Neuronal stem cell (in vitro differentiated cells): ENCODE measurements at regions not wholly inside any gene's neighbourhood (a gene's known extent, or its start where the extent isn't known, plus 50 kb on each side); places are given as distances from the start of the nearest gene placed in this dataset.

ENCODE experiments used
- DNase-seq: peaks from one replicate; pipeline ENCODE4 v3.0.0-alpha.2; 2013; ENCODE audit warnings: low spot score
- H2AFZ ChIP-seq: one replicate; pipeline ENCODE4 v1.6.1; 2013; ENCODE audit warnings: mild to moderate bottlenecking, low read length, inconsistent platforms
- H2AK5ac ChIP-seq: 2 replicates; pipeline ENCODE4 v1.6.1; 2013; ENCODE audit warnings: low read depth, mild to moderate bottlenecking, inconsistent platforms, low read length, moderate library complexity, mixed read lengths
- H2BK120ac ChIP-seq: 2 replicates; pipeline ENCODE4 v1.6.1; 2013; ENCODE audit warnings: low read depth, mild to moderate bottlenecking, inconsistent platforms, low read length, moderate library complexity, mixed read lengths
- H2BK12ac ChIP-seq: one replicate; pipeline ENCODE4 v1.6.1; 2013; ENCODE audit warnings: low read length, inconsistent platforms
- H2BK15ac ChIP-seq: 2 replicates; pipeline ENCODE4 v1.6.1; 2013; ENCODE audit warnings: mild to moderate bottlenecking, low read length, inconsistent platforms, mixed read lengths
- H2BK5ac ChIP-seq: one replicate; pipeline ENCODE4 v1.6.1; 2013; ENCODE audit warnings: inconsistent platforms, mild to moderate bottlenecking, low read length, moderate library complexity
- H3K14ac ChIP-seq: one replicate; pipeline ENCODE4 v1.6.1; 2013; ENCODE audit warnings: low read length, inconsistent platforms
- H3K18ac ChIP-seq: 2 replicates; pipeline ENCODE4 v1.6.1; 2013; ENCODE audit warnings: low read length, inconsistent platforms
- H3K23ac ChIP-seq: 2 replicates; pipeline ENCODE4 v1.6.1; 2013; ENCODE audit warnings: low read depth, mild to moderate bottlenecking, mixed read lengths, low read length, inconsistent platforms; ENCODE audit not compliant: poor library complexity
- H3K27ac ChIP-seq: replicated peaks from 3 replicates; pipeline ENCODE4 v1.5.1; 2013; ENCODE audit warnings: low read length, inconsistent platforms
- H3K27me3 ChIP-seq, 3 experiments: 2 replicates each; pipeline ENCODE4 v1.6.1; 2013; ENCODE audit warnings: low read length in 3 of 3, mild to moderate bottlenecking in 2 of 3, inconsistent platforms in 1 of 3, low read depth in 1 of 3, mixed read lengths in 1 of 3, moderate library complexity in 1 of 3; ENCODE audit not compliant: control insufficient read depth in 3 of 3, insufficient read depth in 3 of 3
- H3K36me3 ChIP-seq, 2 donors: replicated peaks in 1 of 2; 2 replicates each; pipeline ENCODE4 v1.6.1; 2013; ENCODE audit warnings: low read length in 2 of 2; ENCODE audit not compliant: control insufficient read depth in 2 of 2, insufficient read depth in 2 of 2
- H3K4ac ChIP-seq: 2 replicates; pipeline ENCODE4 v1.6.1; 2013; ENCODE audit warnings: inconsistent platforms, mild to moderate bottlenecking, low read length, moderate library complexity
- H3K4me1 ChIP-seq, 2 donors: 1 replicate in 1 of 2; 2 replicates in 1 of 2; pipeline ENCODE4 v1.6.1; 2013; ENCODE audit warnings: low read length in 2 of 2, low read depth in 1 of 2; ENCODE audit not compliant: control insufficient read depth in 2 of 2, insufficient read depth in 1 of 2
- H3K4me2 ChIP-seq: one replicate; pipeline ENCODE4 v1.6.1; 2013; ENCODE audit warnings: mild to moderate bottlenecking, low read length, inconsistent platforms; ENCODE audit not compliant: insufficient read depth, poor library complexity, severe bottlenecking
- H3K4me3 ChIP-seq, 2 donors: 2 replicates each; pipeline ENCODE4 v1.5.1; 2013; ENCODE audit warnings: low read length in 2 of 2, mild to moderate bottlenecking in 2 of 2, inconsistent platforms in 1 of 2, moderate library complexity in 1 of 2
- H3K79me1 ChIP-seq: one replicate; pipeline ENCODE4 v1.6.1; 2013; ENCODE audit warnings: low read depth, mild to moderate bottlenecking, inconsistent platforms, low read length, moderate library complexity
- H3K9ac ChIP-seq: one replicate; pipeline ENCODE4 v1.6.1; 2013; ENCODE audit warnings: mild to moderate bottlenecking, low read depth, low read length, inconsistent platforms; ENCODE audit not compliant: poor library complexity
- H3K9me3 ChIP-seq, 2 donors: replicated peaks in 1 of 2; 2 replicates each; pipeline versions ENCODE3 to v1.6.1; 2013; ENCODE audit warnings: low read length in 2 of 2, mild to moderate bottlenecking in 2 of 2, inconsistent platforms in 1 of 2, low read depth in 1 of 2, mixed read lengths in 1 of 2, moderate library complexity in 1 of 2; ENCODE audit not compliant: control insufficient read depth in 2 of 2, insufficient read depth in 1 of 2
- H4K8ac ChIP-seq: one replicate; pipeline ENCODE4 v1.6.1; 2013; ENCODE audit warnings: low read depth, mild to moderate bottlenecking, inconsistent platforms, low read length, moderate library complexity
- H4K91ac ChIP-seq: one replicate; pipeline ENCODE4 v1.6.1; 2013; ENCODE audit warnings: low read length, low read depth, mild to moderate bottlenecking, inconsistent platforms; ENCODE audit not compliant: poor library complexity
- WGBS, 2 donors: extraction: QIAGEN DNeasy Blood & Tissue Kit; methylation state at CpG; one replicate each; pipeline ENCODE4 v1.1.7; 2013; ENCODE audit warnings: missing lambda C conversion rate in 2 of 2, mixed read lengths in 1 of 2; ENCODE audit not compliant: insufficient read length in 2 of 2, insufficient replicate concordance in 1 of 2; ENCODE audit errors: extremely low coverage in 2 of 2; 5-methylcytosine and 5-hydroxymethylcytosine counted together

DNA sequence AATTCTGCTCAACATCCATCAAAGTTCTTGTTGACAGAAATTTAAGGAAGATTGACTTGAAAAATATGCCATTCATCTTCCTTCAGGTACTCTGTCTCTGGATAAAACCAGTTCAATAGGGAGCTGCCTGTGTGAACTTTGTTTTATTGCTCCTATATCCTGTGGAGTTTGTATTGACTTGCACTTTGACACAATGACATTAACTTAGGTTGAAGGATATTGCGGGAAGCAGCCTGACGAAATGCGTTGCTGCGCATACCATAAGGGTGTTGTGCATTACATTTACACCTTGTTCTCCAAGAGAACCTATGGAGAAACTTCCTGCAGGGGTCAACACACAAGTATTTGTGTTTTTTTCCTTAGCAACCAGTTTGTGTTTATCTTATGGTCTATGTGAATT lies 185.4 kb upstream of the GRIK2 start:
- no peak overlapping the region for H2AK5ac ChIP-seq
- no peak overlapping the region for H2BK5ac ChIP-seq
- no peak overlapping the region for H2BK12ac ChIP-seq
- H3K18ac ChIP-seq = no peak overlapping the region
- DNase-seq = no peak
- no peak overlapping the region for H4K8ac ChIP-seq
- H3K27ac ChIP-seq = no peak overlapping the region
- H3K14ac ChIP-seq = no peak overlapping the region
- H3K4me3 ChIP-seq = no peak overlapping the region
- WGBS, 2 donors = no CpG with 5 or more reads among the region's 4 CpGs
- H2BK120ac ChIP-seq = no peak overlapping the region
- H3K4me2 ChIP-seq = no peak overlapping the region
- H2BK15ac ChIP-seq = no peak overlapping the region
- H3K4ac ChIP-seq = no peak overlapping the region
- H3K27me3 ChIP-seq = no peaks in the 10 kb centered on the region
- H3K9ac ChIP-seq = no peak overlapping the region
- H3K79me1 ChIP-seq = no peaks in the 10 kb centered on the region
- no peaks in the 10 kb centered on the region for H3K36me3 ChIP-seq
- H3K23ac ChIP-seq = no peak overlapping the region
- no peaks in the 10 kb centered on the region for H3K9me3 ChIP-seq
- H4K91ac ChIP-seq = no peak overlapping the region
- H3K4me1 ChIP-seq = no peaks in the 10 kb centered on the region
- no peak overlapping the region for H2AFZ ChIP-seq

DNA sequence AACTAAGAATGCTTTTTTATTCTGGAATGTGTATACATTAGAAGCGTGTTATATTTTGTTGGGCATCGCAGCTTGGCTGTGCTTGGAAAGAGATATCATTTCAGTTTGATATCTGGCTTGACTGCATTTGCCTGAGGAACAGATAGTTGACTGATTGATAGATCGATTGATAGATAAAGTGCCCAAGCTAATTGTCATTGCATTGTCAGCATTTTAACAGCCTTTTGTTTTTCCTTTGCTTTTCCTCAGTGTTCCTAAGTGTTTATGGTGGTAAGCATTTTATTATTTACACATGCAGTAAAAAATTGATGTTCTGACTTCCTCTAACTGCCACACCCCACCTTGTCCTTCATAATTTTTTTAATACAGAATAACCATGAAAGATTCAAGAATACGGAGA lies 180.9 kb upstream of the GRIK2 start:
- H2AK5ac ChIP-seq = no peak overlapping the region
- H2BK15ac ChIP-seq = no peak overlapping the region
- no peaks in the 10 kb centered on the region for H3K4me1 ChIP-seq
- no peak for DNase-seq
- no peak overlapping the region for H3K27ac ChIP-seq
- H2BK5ac ChIP-seq = no peak overlapping the region
- no peak overlapping the region for H3K4me2 ChIP-seq
- no peaks in the 10 kb centered on the region for H3K79me1 ChIP-seq
- no peak overlapping the region for H2AFZ ChIP-seq
- no peaks in the 10 kb centered on the region for H3K27me3 ChIP-seq
- no peak overlapping the region for H3K4me3 ChIP-seq
- no peak overlapping the region for H2BK12ac ChIP-seq
- H3K14ac ChIP-seq = no peak overlapping the region
- no peak overlapping the region for H4K8ac ChIP-seq
- H3K36me3 ChIP-seq = no peaks in the 10 kb centered on the region
- no peak overlapping the region for H4K91ac ChIP-seq
- no CpG with 5 or more reads among the region's 4 CpGs for WGBS, 2 donors
- no peak overlapping the region for H3K9ac ChIP-seq
- no peak overlapping the region for H3K23ac ChIP-seq
- H3K18ac ChIP-seq = no peak overlapping the region
- no peaks in the 10 kb centered on the region for H3K9me3 ChIP-seq
- H2BK120ac ChIP-seq = no peak overlapping the region
- H3K4ac ChIP-seq = no peak overlapping the region

DNA sequence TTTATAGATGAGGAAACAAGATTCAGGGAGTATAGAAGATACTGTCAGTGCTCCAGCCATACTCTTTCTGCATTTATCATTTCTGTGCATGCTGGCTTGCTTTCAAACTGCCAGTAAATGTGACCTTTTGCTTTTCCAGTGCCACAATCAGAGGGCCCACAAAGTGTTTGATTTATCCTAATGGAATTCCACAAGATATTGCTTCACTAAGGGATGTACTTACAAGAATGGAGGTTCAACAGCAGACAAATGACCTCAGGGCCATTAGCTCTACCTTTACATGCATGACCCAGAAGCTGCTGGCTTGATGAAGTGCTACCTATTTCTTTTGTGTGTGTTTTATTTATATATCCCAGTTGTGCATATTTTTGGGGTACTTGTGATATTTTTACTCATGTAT lies 171.5 kb upstream of the GRIK2 start:
- H3K4me2 ChIP-seq = no peak overlapping the region
- no peak overlapping the region for H2AFZ ChIP-seq
- no peak overlapping the region for H3K23ac ChIP-seq
- H2BK15ac ChIP-seq = no peak overlapping the region
- H3K4ac ChIP-seq = no peak overlapping the region
- no peaks in the 10 kb centered on the region for H3K27me3 ChIP-seq
- no peak overlapping the region for H3K9ac ChIP-seq
- H2AK5ac ChIP-seq = no peak overlapping the region
- no peak overlapping the region for H4K91ac ChIP-seq
- H4K8ac ChIP-seq = no peak overlapping the region
- no peak for DNase-seq
- no peak overlapping the region for H2BK12ac ChIP-seq
- H3K36me3 ChIP-seq = no peaks in the 10 kb centered on the region
- no peak overlapping the region for H3K18ac ChIP-seq
- no peaks in the 10 kb centered on the region for H3K79me1 ChIP-seq
- H3K9me3 ChIP-seq = no peaks in the 10 kb centered on the region
- no peaks in the 10 kb centered on the region for H3K4me1 ChIP-seq
- H3K4me3 ChIP-seq = no peak overlapping the region
- H2BK120ac ChIP-seq = no peak overlapping the region
- no peak overlapping the region for H3K14ac ChIP-seq
- H3K27ac ChIP-seq = no peak overlapping the region
- H2BK5ac ChIP-seq = no peak overlapping the region

DNA sequence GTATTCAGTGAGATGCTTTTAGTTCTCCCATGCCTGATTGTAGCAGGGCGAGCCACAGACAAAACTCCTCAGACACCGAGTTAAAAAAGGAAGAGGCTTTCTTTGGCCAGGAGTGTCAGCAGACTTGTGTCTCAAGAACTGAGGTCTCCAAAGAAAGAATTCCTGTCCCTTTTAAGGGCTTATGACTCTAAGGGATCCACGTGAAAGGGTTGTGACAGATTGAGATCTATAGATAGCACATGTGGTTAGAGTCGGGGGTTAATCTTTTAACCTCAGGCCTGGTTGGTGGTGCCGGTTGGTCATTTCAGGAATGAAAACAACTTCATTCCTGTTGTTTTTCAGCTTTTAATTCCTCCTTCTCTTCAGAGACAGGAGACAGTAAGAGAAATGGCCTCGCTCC lies 168.8 kb upstream of the GRIK2 start:
- H3K9me3 ChIP-seq = no peaks in the 10 kb centered on the region
- H2BK120ac ChIP-seq = no peak overlapping the region
- no peak overlapping the region for H4K8ac ChIP-seq
- H3K9ac ChIP-seq = no peak overlapping the region
- no peaks in the 10 kb centered on the region for H3K27me3 ChIP-seq
- no peak overlapping the region for H3K4me3 ChIP-seq
- H2BK5ac ChIP-seq = no peak overlapping the region
- DNase-seq = no peak
- no peak overlapping the region for H2AK5ac ChIP-seq
- no peaks in the 10 kb centered on the region for H3K36me3 ChIP-seq
- no peak overlapping the region for H3K14ac ChIP-seq
- H3K4me2 ChIP-seq = no peak overlapping the region
- no peak overlapping the region for H4K91ac ChIP-seq
- H3K79me1 ChIP-seq = no peaks in the 10 kb centered on the region
- H2AFZ ChIP-seq = no peak overlapping the region
- no CpG with 5 or more reads among the region's 6 CpGs for WGBS, 2 donors
- H3K27ac ChIP-seq = no peak overlapping the region
- no peak overlapping the region for H2BK15ac ChIP-seq
- no peak overlapping the region for H2BK12ac ChIP-seq
- H3K4ac ChIP-seq = no peak overlapping the region
- no peaks in the 10 kb centered on the region for H3K4me1 ChIP-seq
- no peak overlapping the region for H3K18ac ChIP-seq
- H3K23ac ChIP-seq = no peak overlapping the region
